Astrocyte of the cerebellum (primary cell): ENCODE measurements at regions not wholly inside any gene's neighbourhood (a gene's known extent, or its start where the extent isn't known, plus 50 kb on each side); places are given as distances from the start of the nearest gene placed in this dataset.

Experiments
- DNase-seq: peaks from one replicate; pipeline ENCODE4 v3.0.0-alpha.2; 2011; ENCODE audit warnings: low read depth
- H3K4me3 ChIP-seq: 2 replicates; pipeline ENCODE4 v1.5.1; 2011; ENCODE audit warnings: mild to moderate bottlenecking, low read depth, low read length, moderate library complexity
- CTCF ChIP-seq: IDR thresholded peaks from 2 replicates; pipeline ENCODE4 v1.5.1; 2012; ENCODE audit warnings: low read length, low read depth, moderate library complexity, mild to moderate bottlenecking; ENCODE audit errors: missing control alignments
- in situ Hi-C: cut with HindIII; loops from 2 replicates; pipeline ENCODE4 v1.10.0; 2017; ENCODE audit warnings: low sequenced_read_pairs

- DNase-seq = peak; percentile 35
- H3K4me3 ChIP-seq = no peak overlapping the region
- TF ChIP-seq CTCF = no peak
- in situ Hi-C loops = no loop called here
These were observed 57.8 kb upstream of the NABP1 start for GRCh38 chr2:191620144-191620543.

- DNase-seq = no peak
- H3K4me3 ChIP-seq = no peak overlapping the region
- TF ChIP-seq CTCF = no peak
- in situ Hi-C loops = no loop called here
These were observed 55.3 kb upstream of the NABP1 start for GRCh38 chr2:191622374-191623320.

GRCh38 chr2:191625016-191625415 lies 52.9 kb upstream of the NABP1 start:
- H3K4me3 ChIP-seq = no peak overlapping the region
- DNase-seq = no peak
- in situ Hi-C loops = no loop called here
- TF ChIP-seq CTCF = no peak

GRCh38 chr2:191625446-191625845 lies 52.5 kb upstream of the NABP1 start:
- no peak overlapping the region for H3K4me3 ChIP-seq
- in situ Hi-C loops = no loop called here
- DNase-seq = no peak
- no peak for TF ChIP-seq CTCF

- TF ChIP-seq CTCF = no peak
- peak; percentile 45 for DNase-seq
- H3K4me3 ChIP-seq = no peak overlapping the region
- in situ Hi-C loops = no loop called here
These were observed 51.3 kb upstream of the NABP1 start for GRCh38 chr2:191626497-191627151.

GRCh38 chr2:191627518-191627917 lies 50.4 kb upstream of the NABP1 start:
- DNase-seq = no peak
- H3K4me3 ChIP-seq = no peak overlapping the region
- TF ChIP-seq CTCF = no peak
- in situ Hi-C loops = no loop called here
